Fibroblast of pulmonary artery (primary cell): ENCODE measurements at regions not wholly inside any gene's neighbourhood (a gene's known extent, or its start where the extent isn't known, plus 50 kb on each side); places are given as distances from the start of the nearest gene placed in this dataset.

Experiments used
- DNase-seq: peaks from one replicate; pipeline ENCODE4 v3.0.0-alpha.2; 2010; ENCODE audit warnings: low read depth
- H3K4me3 ChIP-seq: replicated peaks from 2 replicates; pipeline ENCODE4 v1.5.1; 2011; ENCODE audit warnings: low read depth, mild to moderate bottlenecking, control low read depth, low read length, moderate library complexity
- CTCF ChIP-seq: IDR thresholded peaks from 2 replicates; pipeline ENCODE4 v1.5.1; 2011; ENCODE audit warnings: mild to moderate bottlenecking, control low read depth, low read length, inconsistent platforms; ENCODE audit errors: missing control alignments

GRCh38 chr15:47561102-47561501 is 156.2 kb upstream of the SEMA6D start:
- H3K4me3 ChIP-seq: no peak overlapping the region
- TF ChIP-seq CTCF: no peak
- no peak for DNase-seq

GRCh38 chr15:47565949-47566348 is 151.4 kb upstream of the SEMA6D start:
- no peak for TF ChIP-seq CTCF
- no peak overlapping the region for H3K4me3 ChIP-seq
- no peak for DNase-seq

- DNase-seq: no peak
- TF ChIP-seq CTCF: no peak
Measured at GRCh38 chr15:47566610-47567009, 150.7 kb upstream of the SEMA6D start.

GRCh38 chr15:47568030-47568429 is 149.3 kb upstream of the SEMA6D start:
- no peak for TF ChIP-seq CTCF
- DNase-seq: no peak

More at GRCh38 chr15:47566610-47567009, 150.7 kb upstream of the SEMA6D start:
- H3K4me3 ChIP-seq: no peak overlapping the region

GRCh38 chr15:47570044-47570443 is 147.3 kb upstream of the SEMA6D start:
- no peak for DNase-seq
- no peak for TF ChIP-seq CTCF
- no peak overlapping the region for H3K4me3 ChIP-seq

More at GRCh38 chr15:47568030-47568429, 149.3 kb upstream of the SEMA6D start:
- no peak overlapping the region for H3K4me3 ChIP-seq

GRCh38 chr15:47570451-47570850 is 146.9 kb upstream of the SEMA6D start:
- no peak for DNase-seq
- no peak for TF ChIP-seq CTCF
- H3K4me3 ChIP-seq: no peak overlapping the region

- no peak for TF ChIP-seq CTCF
- no peak for DNase-seq
- H3K4me3 ChIP-seq: no peak overlapping the region
Measured at GRCh38 chr15:47570881-47571640, 146.2 kb upstream of the SEMA6D start.
